ENCODE measurements at regions not wholly inside any gene's neighbourhood (a gene's known extent, or its start where the extent isn't known, plus 50 kb on each side); places are given as distances from the start of the nearest gene placed in this dataset.

DNA sequence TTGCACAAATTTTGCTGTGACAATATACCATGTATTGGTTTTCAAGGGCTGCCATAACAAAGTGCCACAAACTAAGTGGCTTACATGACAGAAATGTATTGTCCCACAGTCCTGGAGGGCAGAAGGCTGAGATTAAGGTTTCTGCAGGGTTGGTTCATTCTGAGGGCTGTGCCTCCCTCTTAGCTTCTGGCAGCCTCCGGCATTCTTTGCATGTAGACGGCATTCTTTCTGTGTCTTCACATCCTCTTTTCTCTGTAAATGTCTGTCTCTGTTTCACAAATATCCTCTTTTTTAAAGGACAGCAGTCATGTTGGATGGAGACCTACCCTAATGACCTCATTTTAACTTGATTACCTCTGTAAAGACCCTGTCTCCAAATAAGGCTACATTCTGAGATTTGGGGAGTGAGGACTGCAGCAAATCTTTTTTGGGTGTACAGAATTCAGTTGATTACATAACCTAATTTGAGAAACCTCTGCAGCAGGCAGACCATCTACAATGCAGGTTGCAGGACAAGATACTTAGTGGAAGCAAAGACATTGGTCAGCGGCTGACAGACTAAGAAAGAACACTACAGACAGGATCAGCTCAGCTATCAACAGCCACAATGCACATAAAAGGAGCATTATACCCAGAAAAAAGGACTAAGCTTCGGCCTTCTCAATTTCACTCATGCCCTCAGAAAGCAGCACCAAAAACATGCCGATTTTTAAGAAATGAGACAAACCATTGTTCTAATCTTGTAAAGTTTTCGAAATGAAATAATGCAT lies 84.6 kb upstream of the FAM3C start:
- no peaks in the 10 kb centered on the region for H3K36me3 ChIP-seq (replicated peaks in 1 of 2; ENCODE audit: insufficient read depth in 1 of 2, low read depth in 2 of 2)
- H3K27ac ChIP-seq, result no peak overlapping the region
- WGBS, 2 donors, result 74 to 80% methylated on average over 6 of the region's 6 CpGs
- no peak for DNase-seq
- H3K27me3 ChIP-seq, result no peaks in the 10 kb centered on the region
- no peaks in the 10 kb centered on the region for H3K9me3 ChIP-seq
- peaks cover 6% of the 10 kb centered on the region for H3K4me1 ChIP-seq
- H3K4me3 ChIP-seq, result no peak overlapping the region
- ATAC-seq, result no peak
- intact Hi-C loops (cut with DNase I), result no loop called here
- TF ChIP-seq, protein P1, sequence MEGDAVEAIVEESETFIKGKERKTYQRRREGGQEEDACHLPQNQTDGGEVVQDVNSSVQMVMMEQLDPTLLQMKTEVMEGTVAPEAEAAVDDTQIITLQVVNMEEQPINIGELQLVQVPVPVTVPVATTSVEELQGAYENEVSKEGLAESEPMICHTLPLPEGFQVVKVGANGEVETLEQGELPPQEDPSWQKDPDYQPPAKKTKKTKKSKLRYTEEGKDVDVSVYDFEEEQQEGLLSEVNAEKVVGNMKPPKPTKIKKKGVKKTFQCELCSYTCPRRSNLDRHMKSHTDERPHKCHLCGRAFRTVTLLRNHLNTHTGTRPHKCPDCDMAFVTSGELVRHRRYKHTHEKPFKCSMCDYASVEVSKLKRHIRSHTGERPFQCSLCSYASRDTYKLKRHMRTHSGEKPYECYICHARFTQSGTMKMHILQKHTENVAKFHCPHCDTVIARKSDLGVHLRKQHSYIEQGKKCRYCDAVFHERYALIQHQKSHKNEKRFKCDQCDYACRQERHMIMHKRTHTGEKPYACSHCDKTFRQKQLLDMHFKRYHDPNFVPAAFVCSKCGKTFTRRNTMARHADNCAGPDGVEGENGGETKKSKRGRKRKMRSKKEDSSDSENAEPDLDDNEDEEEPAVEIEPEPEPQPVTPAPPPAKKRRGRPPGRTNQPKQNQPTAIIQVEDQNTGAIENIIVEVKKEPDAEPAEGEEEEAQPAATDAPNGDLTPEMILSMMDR (IDR thresholded peaks at IDR 0.05), result no peak
- no peak for TF ChIP-seq POLR2A (IDR thresholded peaks at IDR 0.05)

DNA sequence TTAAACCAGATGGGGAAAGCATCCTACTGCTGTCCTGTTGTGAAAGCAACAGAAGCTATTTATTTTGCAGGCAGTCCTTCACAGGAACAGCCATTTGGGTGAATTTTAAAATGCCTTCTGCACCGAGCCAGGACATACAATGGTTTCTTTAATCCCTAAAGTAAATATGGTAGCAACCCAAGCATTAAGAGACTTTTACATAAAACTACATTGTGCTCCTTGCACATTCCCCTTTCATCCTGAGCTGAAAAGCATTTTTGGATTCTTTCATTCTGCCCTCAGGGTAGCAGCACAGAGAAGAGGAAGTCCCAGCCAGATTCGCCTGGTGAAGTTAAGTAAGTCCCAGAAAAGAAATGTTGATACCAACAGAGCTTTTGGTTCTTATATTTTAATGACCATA lies 84.0 kb upstream of the FAM3C start:
- Histone ChIP-seq H3K4me3 (no peak overlapping the region), H3K9me3 (no peaks in the 10 kb centered on the region), H3K27ac (no peak overlapping the region), H3K36me3 (replicated peaks in 1 of 2; ENCODE audit: insufficient read depth in 1 of 2, low read depth in 2 of 2) (no peaks in the 10 kb centered on the region), H3K4me1 (peaks cover 13% of the 10 kb centered on the region), H3K27me3 (no peaks in the 10 kb centered on the region)
- TF ChIP-seq, protein P1 (IDR thresholded peaks at IDR 0.05), result no peak
- no peak for TF ChIP-seq POLR2A (IDR thresholded peaks at IDR 0.05)
- 46 to 52% methylated on average over 2 of the region's 2 CpGs for WGBS, 2 donors
- ATAC-seq (no peak), DNase-seq (no peak)
- intact Hi-C loops (cut with DNase I), result no loop called here

DNA sequence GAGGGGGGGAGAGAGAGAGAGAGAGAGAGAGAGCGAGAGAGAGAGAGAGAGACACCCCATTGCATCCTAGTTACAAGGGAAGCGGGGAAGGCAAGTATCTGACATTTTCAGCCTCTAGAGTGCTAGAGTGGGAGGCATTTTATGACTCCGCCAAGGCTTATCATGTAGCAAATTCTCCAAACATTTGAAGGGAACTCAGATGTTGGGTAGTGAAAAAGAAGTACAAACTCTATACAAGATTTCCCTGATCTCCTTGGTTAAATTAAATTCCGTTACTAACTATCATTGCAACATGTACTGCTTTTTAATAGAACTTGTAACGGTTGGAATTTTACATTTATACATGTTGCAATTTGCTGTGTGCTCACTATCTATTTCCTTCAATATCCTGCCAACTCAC lies 83.4 kb upstream of the FAM3C start:
- Histone ChIP-seq H3K36me3 (replicated peaks in 1 of 2; ENCODE audit: insufficient read depth in 1 of 2, low read depth in 2 of 2) (no peaks in the 10 kb centered on the region), H3K27ac (no peak overlapping the region), H3K4me1 (peaks cover 14% of the 10 kb centered on the region), H3K9me3 (no peaks in the 10 kb centered on the region), H3K4me3 (no peak overlapping the region), H3K27me3 (no peaks in the 10 kb centered on the region)
- WGBS, 2 donors, result 63% methylated on average over 4 of the region's 5 CpGs
- DNase-seq, result no peak
- TF ChIP-seq POLR2A (IDR thresholded peaks at IDR 0.05), result no peak
- TF ChIP-seq, protein P1 (IDR thresholded peaks at IDR 0.05), result no peak
- no peak for ATAC-seq
- intact Hi-C loops (cut with DNase I), result no loop called here

DNA sequence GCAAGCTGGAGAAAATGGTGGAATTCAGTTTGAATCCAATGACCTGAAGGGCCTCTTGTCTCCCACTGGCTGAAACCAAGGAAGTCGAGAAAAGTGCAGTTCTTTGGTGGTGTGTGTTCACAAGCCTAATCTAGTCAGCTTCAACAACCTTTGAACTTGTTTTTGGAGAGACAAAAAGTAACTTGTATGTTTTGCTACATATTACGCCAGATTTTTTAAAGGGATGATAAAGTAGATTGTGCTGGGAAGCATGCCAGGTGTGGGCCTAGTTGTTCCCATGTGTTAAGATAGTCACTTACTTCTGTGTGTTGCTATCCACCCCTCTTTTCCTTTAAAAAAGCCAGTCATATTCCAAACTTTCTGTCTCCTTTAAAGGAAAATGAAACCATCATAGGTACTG lies 79.7 kb upstream of the FAM3C start:
- intact Hi-C loops (cut with DNase I), result no loop called here
- H3K27ac ChIP-seq, result peak overlapping the region in 3 of 4 donors; percentile 27 to 76 (median 41)
- no peaks in the 10 kb centered on the region for H3K36me3 ChIP-seq (replicated peaks in 1 of 2; ENCODE audit: insufficient read depth in 1 of 2, low read depth in 2 of 2)
- no peak overlapping the region for H3K4me3 ChIP-seq
- DNase-seq, result peak; percentile 61 to 85 (median 78)
- H3K27me3 ChIP-seq, result no peaks in the 10 kb centered on the region
- ATAC-seq, result peak; percentile 92
- no peaks in the 10 kb centered on the region for H3K9me3 ChIP-seq
- 8 to 26% methylated on average over 2 of the region's 2 CpGs for WGBS, 2 donors
- H3K4me1 ChIP-seq, result peaks cover 14% of the 10 kb centered on the region
- TF ChIP-seq POLR2A (IDR thresholded peaks at IDR 0.05), result no peak
- TF ChIP-seq, protein P1 (IDR thresholded peaks at IDR 0.05), result no peak

DNA sequence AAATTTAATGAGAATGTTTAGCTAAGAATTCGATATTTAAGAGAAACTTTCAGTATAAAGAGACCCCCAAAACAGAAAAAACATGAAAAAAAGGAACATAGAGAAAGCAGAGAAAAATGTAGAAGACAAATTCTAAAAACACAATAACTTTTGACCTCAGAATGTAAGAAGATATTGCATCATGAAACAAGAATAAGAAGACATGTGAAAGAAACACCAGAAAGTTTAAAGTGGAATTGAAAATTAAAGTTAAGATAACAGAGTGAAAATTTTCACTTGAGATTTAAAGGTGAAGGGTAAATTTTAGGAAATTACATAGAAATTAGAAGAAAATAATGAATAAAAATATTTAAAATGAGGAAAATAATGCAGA lies 78.2 kb upstream of the FAM3C start:
- H3K9me3 ChIP-seq, result no peaks in the 10 kb centered on the region
- 97% methylated on average over 1 of the region's 1 CpG for WGBS, 2 donors
- no peak overlapping the region for H3K27ac ChIP-seq
- TF ChIP-seq, protein P1 (IDR thresholded peaks at IDR 0.05), result no peak
- TF ChIP-seq POLR2A (IDR thresholded peaks at IDR 0.05), result no peak
- peaks cover 14% of the 10 kb centered on the region for H3K4me1 ChIP-seq
- ATAC-seq (no peak), DNase-seq (no peak)
- H3K36me3 ChIP-seq (replicated peaks in 1 of 2; ENCODE audit: insufficient read depth in 1 of 2, low read depth in 2 of 2), result no peaks in the 10 kb centered on the region
- intact Hi-C loops (cut with DNase I), result no loop called here
- no peaks in the 10 kb centered on the region for H3K27me3 ChIP-seq
- H3K4me3 ChIP-seq, result no peak overlapping the region

Measured in body of pancreas (tissue), 4 donors.